ENCODE measurements at regions not wholly inside any gene's neighbourhood (a gene's known extent, or its start where the extent isn't known, plus 50 kb on each side); places are given as distances from the start of the nearest gene placed in this dataset.

DNA sequence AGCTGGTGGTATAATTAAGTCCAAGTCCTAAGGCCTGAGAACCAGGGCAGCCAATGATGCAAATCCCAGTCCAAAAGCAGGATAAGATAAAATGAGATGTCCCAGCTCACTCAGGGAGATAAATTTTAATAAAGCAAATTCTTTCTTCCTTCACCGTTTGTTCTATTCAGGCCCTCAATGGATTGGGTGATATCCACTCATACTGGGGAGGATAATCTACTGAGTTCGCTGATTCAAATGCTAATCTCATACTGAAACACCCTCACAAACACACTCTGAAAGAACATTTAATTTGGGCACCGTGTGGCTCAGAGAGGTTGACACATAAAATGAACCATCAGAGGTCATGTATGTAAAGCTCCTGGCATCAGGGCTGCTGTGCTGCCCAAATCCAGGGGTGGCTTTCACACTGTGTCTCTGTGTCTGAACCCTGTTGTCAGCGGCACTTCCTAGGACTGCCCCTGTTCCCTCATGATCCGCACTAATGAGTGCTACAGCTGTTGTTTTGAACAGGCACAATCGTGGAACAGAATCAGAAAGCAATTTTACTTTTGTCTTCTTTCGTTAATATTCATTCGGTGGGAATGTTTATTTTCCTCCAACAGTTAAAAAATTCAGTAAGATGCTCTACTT lies 428.5 kb upstream of the FBXO33 start:
- Histone ChIP-seq H3K9me3 (no peaks in the 10 kb centered on the region), H3K27ac (ENCODE audit: low read length) (no peak overlapping the region), H3K4me3 (ENCODE audit: control insufficient read depth in 1 of 2, extremely low read depth in 1 of 2, low read length in 1 of 2) (no peak overlapping the region), H3K27me3 (replicated peaks in 1 of 2; ENCODE audit: control insufficient read depth in 2 of 2, extremely low read depth in 1 of 2, insufficient read depth in 2 of 2, low read length in 1 of 2) (no peaks in the 10 kb centered on the region), H3K36me3 (ENCODE audit: control insufficient read depth in 2 of 2, extremely low read depth in 1 of 2, insufficient read depth in 1 of 2, low read length in 1 of 2) (no peaks in the 10 kb centered on the region), H3K4me1 (ENCODE audit: control insufficient read depth in 1 of 2, extremely low read depth in 1 of 2, insufficient read depth in 2 of 2, low read length in 2 of 2) (no peaks in the 10 kb centered on the region)
- WGBS (ENCODE audit: insufficient coverage): 70% methylated on average over 4 of the region's 8 CpGs
- no peaks in the 10 kb centered on the region for H3K36me3 Mint-ChIP-seq
- H3K9me3 Mint-ChIP-seq: peaks cover 0 to 2% (median 0%) of the 10 kb centered on the region in 3 donors
- CTCF ChIA-PET: no interaction called here
- no peak overlapping the region for H3K4me3 Mint-ChIP-seq
- DNase-seq (no peak), ATAC-seq (replicated peaks in 1 of 4) (no peak)
- no peaks in the 10 kb centered on the region for H3K4me1 Mint-ChIP-seq
- no peaks in the 10 kb centered on the region for H3K27me3 Mint-ChIP-seq
- POLR2A ChIA-PET: no interaction called here
- no peak overlapping the region for H3K27ac Mint-ChIP-seq

DNA sequence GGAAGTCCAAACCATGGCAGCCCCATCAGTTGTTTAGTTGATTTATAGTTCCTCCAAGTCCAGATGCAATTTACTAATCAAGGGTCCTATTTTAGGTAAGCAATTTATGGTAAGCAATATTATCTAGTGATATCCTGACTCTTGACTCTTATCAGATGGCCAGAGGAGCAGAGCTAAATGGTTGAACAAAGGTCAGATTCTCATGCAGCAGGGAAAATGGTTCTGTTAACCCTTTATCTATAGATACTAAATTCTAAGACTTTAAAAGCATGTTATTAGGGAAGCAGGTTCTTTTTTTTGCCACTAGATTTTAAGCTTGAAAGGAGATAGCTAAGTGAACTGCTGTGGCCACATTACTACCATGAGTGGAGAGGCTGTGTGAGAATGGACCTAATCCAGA lies 427.1 kb upstream of the FBXO33 start:
- Mint-ChIP-seq H3K27ac (no peak overlapping the region), H3K9me3 (no peaks in the 10 kb centered on the region), H3K4me1 (no peaks in the 10 kb centered on the region), H3K36me3 (no peaks in the 10 kb centered on the region), H3K4me3 (no peak overlapping the region), H3K27me3 (no peaks in the 10 kb centered on the region)
- no peak for DNase-seq
- ChIA-PET POLR2A (no interaction called here), CTCF (interaction anchor here in 1 of 2 donors (0.5 kb wide), 1 partner anchor 59 kb away, joined by 5 read pairs; no protein-coding TSS in a partner anchor)
- no peaks in the 10 kb centered on the region for H3K36me3 ChIP-seq (ENCODE audit: control insufficient read depth in 2 of 2, extremely low read depth in 1 of 2, insufficient read depth in 1 of 2, low read length in 1 of 2)
- no peak overlapping the region for H3K27ac ChIP-seq (ENCODE audit: low read length)
- H3K4me1 ChIP-seq (ENCODE audit: control insufficient read depth in 1 of 2, extremely low read depth in 1 of 2, insufficient read depth in 2 of 2, low read length in 2 of 2): no peaks in the 10 kb centered on the region
- ATAC-seq (replicated peaks in 1 of 4): no peak
- no peak overlapping the region for H3K4me3 ChIP-seq (ENCODE audit: control insufficient read depth in 1 of 2, extremely low read depth in 1 of 2, low read length in 1 of 2)
- no peaks in the 10 kb centered on the region for H3K27me3 ChIP-seq (replicated peaks in 1 of 2; ENCODE audit: control insufficient read depth in 2 of 2, extremely low read depth in 1 of 2, insufficient read depth in 2 of 2, low read length in 1 of 2)
- H3K9me3 ChIP-seq: no peaks in the 10 kb centered on the region

DNA sequence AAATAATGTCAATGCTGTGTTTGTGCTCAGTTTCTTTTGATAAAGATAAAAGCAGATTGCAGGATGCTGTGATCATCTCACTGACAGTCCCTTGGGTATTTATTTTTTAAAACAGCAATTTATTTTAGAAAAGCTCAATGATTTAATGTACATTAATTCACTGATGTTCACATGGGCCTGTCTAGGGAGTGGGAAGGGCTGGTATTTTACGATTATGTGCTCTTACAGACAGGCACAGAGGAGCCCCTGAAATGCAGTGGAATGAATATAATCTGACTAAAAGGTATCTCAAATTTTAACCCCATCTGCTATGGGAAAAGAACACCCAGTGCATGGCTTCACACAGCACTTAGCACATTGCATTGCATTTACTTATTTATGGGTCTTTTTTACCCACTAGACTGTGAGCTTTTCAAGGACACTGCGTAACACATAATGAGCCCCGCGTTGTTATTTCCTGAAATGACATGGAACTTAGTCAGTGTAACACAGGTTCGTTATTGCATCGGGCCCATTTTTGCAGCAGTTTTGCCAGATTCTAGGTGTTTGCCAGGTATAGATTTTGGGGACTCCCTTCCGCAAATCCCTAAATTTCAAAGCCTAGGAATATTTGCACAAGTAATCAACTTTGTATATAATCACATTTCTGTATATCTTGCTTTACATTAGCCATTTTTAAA lies 425.3 kb upstream of the FBXO33 start:
- no peak overlapping the region for H3K4me3 Mint-ChIP-seq
- Histone ChIP-seq H3K27ac (ENCODE audit: low read length) (no peak overlapping the region), H3K9me3 (no peaks in the 10 kb centered on the region), H3K27me3 (replicated peaks in 1 of 2; ENCODE audit: control insufficient read depth in 2 of 2, extremely low read depth in 1 of 2, insufficient read depth in 2 of 2, low read length in 1 of 2) (no peaks in the 10 kb centered on the region), H3K36me3 (ENCODE audit: control insufficient read depth in 2 of 2, extremely low read depth in 1 of 2, insufficient read depth in 1 of 2, low read length in 1 of 2) (no peaks in the 10 kb centered on the region), H3K4me3 (ENCODE audit: control insufficient read depth in 1 of 2, extremely low read depth in 1 of 2, low read length in 1 of 2) (no peak overlapping the region), H3K4me1 (ENCODE audit: control insufficient read depth in 1 of 2, extremely low read depth in 1 of 2, insufficient read depth in 2 of 2, low read length in 2 of 2) (no peaks in the 10 kb centered on the region)
- ChIA-PET CTCF (no interaction called here), POLR2A (interaction anchor here in 1 of 2 donors (0.7 kb wide), 1 partner anchor 32 kb away, joined by 3 read pairs; no protein-coding TSS in a partner anchor)
- H3K27ac Mint-ChIP-seq: no peak overlapping the region
- DNase-seq (no peak), ATAC-seq (replicated peaks in 1 of 4) (no peak)
- H3K9me3 Mint-ChIP-seq: no peaks in the 10 kb centered on the region
- H3K4me1 Mint-ChIP-seq: no peaks in the 10 kb centered on the region
- 86% methylated on average over 4 of the region's 7 CpGs for WGBS (ENCODE audit: insufficient coverage)
- no peaks in the 10 kb centered on the region for H3K36me3 Mint-ChIP-seq
- no peaks in the 10 kb centered on the region for H3K27me3 Mint-ChIP-seq

DNA sequence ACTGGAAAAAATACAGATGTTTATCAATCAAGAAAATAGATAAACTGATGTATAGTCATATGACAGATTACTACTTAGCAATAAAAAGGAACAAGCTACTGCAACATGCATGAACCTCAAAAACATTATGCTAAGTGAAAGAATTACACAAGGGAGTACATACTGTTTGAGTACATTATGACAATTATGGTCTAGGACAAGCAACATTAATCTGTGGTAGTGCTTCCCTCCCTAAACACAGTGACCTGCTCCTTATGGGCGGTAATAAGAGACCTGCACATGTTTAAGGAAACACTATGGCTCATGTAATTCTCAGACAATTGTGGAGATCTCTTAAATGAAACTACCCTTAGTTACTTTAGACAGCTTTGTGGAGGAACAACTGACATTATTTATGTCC lies 421.2 kb upstream of the FBXO33 start:
- DNase-seq: no peak
- Histone ChIP-seq H3K36me3 (ENCODE audit: control insufficient read depth in 2 of 2, extremely low read depth in 1 of 2, insufficient read depth in 1 of 2, low read length in 1 of 2) (no peaks in the 10 kb centered on the region), H3K4me3 (ENCODE audit: control insufficient read depth in 1 of 2, extremely low read depth in 1 of 2, low read length in 1 of 2) (no peak overlapping the region), H3K27me3 (replicated peaks in 1 of 2; ENCODE audit: control insufficient read depth in 2 of 2, extremely low read depth in 1 of 2, insufficient read depth in 2 of 2, low read length in 1 of 2) (no peaks in the 10 kb centered on the region), H3K27ac (ENCODE audit: low read length) (no peak overlapping the region), H3K4me1 (ENCODE audit: control insufficient read depth in 1 of 2, extremely low read depth in 1 of 2, insufficient read depth in 2 of 2, low read length in 2 of 2) (no peaks in the 10 kb centered on the region), H3K9me3 (no peaks in the 10 kb centered on the region)
- H3K36me3 Mint-ChIP-seq: no peaks in the 10 kb centered on the region
- no peak overlapping the region for H3K27ac Mint-ChIP-seq
- no peak overlapping the region for H3K4me3 Mint-ChIP-seq
- ChIA-PET POLR2A (no interaction called here), CTCF (interaction anchor here in 1 of 2 donors (0.6 kb wide), 1 partner anchor 1656 kb away, joined by 3 read pairs; no protein-coding TSS in a partner anchor)
- H3K9me3 Mint-ChIP-seq: peaks cover 0 to 6% (median 0%) of the 10 kb centered on the region in 3 donors
- H3K4me1 Mint-ChIP-seq: no peaks in the 10 kb centered on the region
- no CpG with 5 or more reads among the region's 1 CpG for WGBS (ENCODE audit: insufficient coverage)
- no peak for ATAC-seq (replicated peaks in 1 of 4)
- H3K27me3 Mint-ChIP-seq: no peaks in the 10 kb centered on the region

DNA sequence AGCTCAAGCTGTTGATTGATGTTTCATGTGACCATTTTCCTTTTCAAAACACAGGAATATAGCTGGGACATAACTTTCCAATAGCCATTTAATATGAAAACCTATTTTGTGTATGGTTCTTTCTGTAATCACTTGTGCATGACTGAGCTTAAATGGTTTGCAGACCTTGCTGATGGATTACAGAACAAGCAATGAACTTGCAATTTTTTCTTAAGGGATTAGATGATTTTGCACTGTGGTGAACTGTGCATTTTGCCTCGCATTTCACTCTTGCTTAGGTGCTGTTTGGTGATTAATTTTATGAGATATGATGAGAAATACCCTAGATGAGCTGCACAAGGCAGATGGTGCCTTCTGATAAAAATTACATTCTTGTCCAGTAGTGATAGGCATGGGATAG lies 419.0 kb upstream of the FBXO33 start:
- POLR2A ChIA-PET: interaction anchor here in 1 of 2 donors (0.9 kb wide), 1 partner anchor 8 kb away, joined by 3 read pairs; no protein-coding TSS in a partner anchor
- no peak overlapping the region for H3K27ac ChIP-seq (ENCODE audit: low read length)
- no peak overlapping the region for H3K27ac Mint-ChIP-seq
- no CpG with 5 or more reads among the region's 1 CpG for WGBS (ENCODE audit: insufficient coverage)
- H3K9me3 ChIP-seq: no peaks in the 10 kb centered on the region
- ATAC-seq (replicated peaks in 1 of 4) (no peak), DNase-seq (no peak)
- no peak overlapping the region for H3K4me3 Mint-ChIP-seq
- H3K36me3 Mint-ChIP-seq: no peaks in the 10 kb centered on the region
- no peaks in the 10 kb centered on the region for H3K4me1 ChIP-seq (ENCODE audit: control insufficient read depth in 1 of 2, extremely low read depth in 1 of 2, insufficient read depth in 2 of 2, low read length in 2 of 2)
- no peaks in the 10 kb centered on the region for H3K27me3 ChIP-seq (replicated peaks in 1 of 2; ENCODE audit: control insufficient read depth in 2 of 2, extremely low read depth in 1 of 2, insufficient read depth in 2 of 2, low read length in 1 of 2)
- CTCF ChIA-PET: no interaction called here
- peaks cover 0 to 6% (median 0%) of the 10 kb centered on the region in 3 donors for H3K9me3 Mint-ChIP-seq
- no peak overlapping the region for H3K4me3 ChIP-seq (ENCODE audit: control insufficient read depth in 1 of 2, extremely low read depth in 1 of 2, low read length in 1 of 2)
- H3K4me1 Mint-ChIP-seq: no peaks in the 10 kb centered on the region
- H3K36me3 ChIP-seq (ENCODE audit: control insufficient read depth in 2 of 2, extremely low read depth in 1 of 2, insufficient read depth in 1 of 2, low read length in 1 of 2): no peaks in the 10 kb centered on the region
- no peaks in the 10 kb centered on the region for H3K27me3 Mint-ChIP-seq

DNA sequence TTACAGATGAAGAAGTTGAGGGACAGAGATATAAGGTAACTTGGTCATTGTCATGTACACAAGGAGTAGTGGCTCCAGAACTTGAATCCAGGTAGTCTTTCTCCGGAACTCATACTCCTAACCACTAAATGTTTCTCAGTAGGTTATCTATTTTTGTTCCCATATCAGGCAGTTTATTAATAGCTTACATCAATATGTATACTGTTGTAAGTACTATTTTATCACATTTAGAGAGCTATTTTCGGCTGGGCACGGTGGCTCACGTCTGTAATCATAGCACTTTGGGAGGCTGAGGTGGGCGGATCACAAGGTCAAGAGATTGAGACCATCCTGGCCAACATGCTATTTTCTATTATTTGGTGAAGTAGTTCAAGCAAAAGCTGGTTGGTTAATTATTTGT lies 415.6 kb upstream of the FBXO33 start:
- DNase-seq (no peak), ATAC-seq (replicated peaks in 1 of 4) (no peak)
- Histone ChIP-seq H3K27me3 (replicated peaks in 1 of 2; ENCODE audit: control insufficient read depth in 2 of 2, extremely low read depth in 1 of 2, insufficient read depth in 2 of 2, low read length in 1 of 2) (no peaks in the 10 kb centered on the region), H3K36me3 (ENCODE audit: control insufficient read depth in 2 of 2, extremely low read depth in 1 of 2, insufficient read depth in 1 of 2, low read length in 1 of 2) (no peaks in the 10 kb centered on the region), H3K27ac (ENCODE audit: low read length) (no peak overlapping the region), H3K4me3 (ENCODE audit: control insufficient read depth in 1 of 2, extremely low read depth in 1 of 2, low read length in 1 of 2) (no peak overlapping the region), H3K9me3 (no peaks in the 10 kb centered on the region), H3K4me1 (ENCODE audit: control insufficient read depth in 1 of 2, extremely low read depth in 1 of 2, insufficient read depth in 2 of 2, low read length in 2 of 2) (no peaks in the 10 kb centered on the region)
- ChIA-PET POLR2A (no interaction called here), CTCF (interaction anchor here in 1 of 2 donors (0.6 kb wide), 1 partner anchor 584 kb away, joined by 3 read pairs; no protein-coding TSS in a partner anchor)
- Mint-ChIP-seq H3K27ac (no peak overlapping the region), H3K36me3 (no peaks in the 10 kb centered on the region), H3K27me3 (no peaks in the 10 kb centered on the region), H3K9me3 (peaks cover 0 to 6% (median 4%) of the 10 kb centered on the region in 3 donors), H3K4me3 (no peak overlapping the region), H3K4me1 (no peaks in the 10 kb centered on the region)
- no CpG with 5 or more reads among the region's 5 CpGs for WGBS (ENCODE audit: insufficient coverage)
